HS-5 (cell line): ENCODE measurements at regions not wholly inside any gene's neighbourhood (a gene's known extent, or its start where the extent isn't known, plus 50 kb on each side); places are given as distances from the start of the nearest gene placed in this dataset.

ENCODE experiments used
- DNase-seq: peaks from one replicate; pipeline ENCODE4 v3.0.0-alpha.2; 2012; ENCODE audit warnings: low read depth

- no peak for DNase-seq
Observed at GRCh38 chr4:123573866-123574508, 177.4 kb downstream of the SPRY1 start.

GRCh38 chr4:123575291-123575690 lies 178.7 kb downstream of the SPRY1 start:
- no peak for DNase-seq

GRCh38 chr4:123577225-123577906 lies 180.8 kb downstream of the SPRY1 start:
- no peak for DNase-seq

GRCh38 chr4:123578276-123579029 lies 181.9 kb downstream of the SPRY1 start:
- no peak for DNase-seq

GRCh38 chr4:123579961-123580360 lies 183.4 kb downstream of the SPRY1 start:
- no peak for DNase-seq

GRCh38 chr4:123580981-123581664 lies 184.5 kb downstream of the SPRY1 start:
- DNase-seq = no peak

- DNase-seq = no peak
Observed at GRCh38 chr4:123581802-123582201, 185.2 kb downstream of the SPRY1 start.

- no peak for DNase-seq
Observed at GRCh38 chr4:123583043-123583442, 186.4 kb downstream of the SPRY1 start.

- DNase-seq = no peak
Observed at GRCh38 chr4:123585111-123585510, 188.5 kb downstream of the SPRY1 start.

- no peak for DNase-seq
Observed at GRCh38 chr4:123587983-123588494, 191.4 kb downstream of the SPRY1 start.

- no peak for DNase-seq
Observed at GRCh38 chr4:123588631-123589241, 192.1 kb downstream of the SPRY1 start.

- no peak for DNase-seq
Observed at GRCh38 chr4:123589301-123589700, 192.7 kb downstream of the SPRY1 start.

- DNase-seq = no peak
Observed at GRCh38 chr4:123591875-123592274, 195.3 kb downstream of the SPRY1 start.

- no peak for DNase-seq
Observed at GRCh38 chr4:123593655-123594054, 197.1 kb downstream of the SPRY1 start.

GRCh38 chr4:123596805-123597204 lies 200.2 kb downstream of the SPRY1 start:
- DNase-seq = no peak

- DNase-seq = no peak
Observed at GRCh38 chr4:123597586-123597985, 201.0 kb downstream of the SPRY1 start.

- DNase-seq = no peak
Observed at GRCh38 chr4:123598331-123598730, 201.7 kb downstream of the SPRY1 start.

GRCh38 chr4:123599061-123599919 lies 202.7 kb downstream of the SPRY1 start:
- no peak for DNase-seq

- DNase-seq = no peak
Observed at GRCh38 chr4:123599920-123600810, 203.6 kb downstream of the SPRY1 start.
